Activated CD4-positive, alpha-beta T cell treated with anti-CD3 and anti-CD28 coated beads, Interleukin-2, amount 50 U/mL, for 48 hours (primary cell): ENCODE measurements at regions not wholly inside any gene's neighbourhood (a gene's known extent, or its start where the extent isn't known, plus 50 kb on each side); places are given as distances from the start of the nearest gene placed in this dataset.

Experiments
- DNase-seq, 2 experiments: peaks; one replicate each; pipeline ENCODE4 v3.0.0-alpha.2; 2020

GRCh38 chr1:105664495-105664894, 1392.0 kb upstream of the PRMT6 start:
- no peak for DNase-seq

GRCh38 chr1:105678334-105678733, 1378.1 kb upstream of the PRMT6 start:
- DNase-seq = no peak

- no peak for DNase-seq
Measured at GRCh38 chr1:105684714-105685113, 1371.8 kb upstream of the PRMT6 start.

- DNase-seq = no peak
Measured at GRCh38 chr1:105686026-105686425, 1370.4 kb upstream of the PRMT6 start.

- DNase-seq = no peak
Measured at GRCh38 chr1:105686874-105687690, 1369.4 kb upstream of the PRMT6 start.

GRCh38 chr1:105700723-105701122, 1355.8 kb upstream of the PRMT6 start:
- DNase-seq = no peak

GRCh38 chr1:105724286-105724685, 1332.2 kb upstream of the PRMT6 start:
- no peak for DNase-seq

- DNase-seq = no peak
Measured at GRCh38 chr1:105730701-105731100, 1325.8 kb upstream of the PRMT6 start.

GRCh38 chr1:105736349-105736748, 1320.1 kb upstream of the PRMT6 start:
- DNase-seq = no peak

GRCh38 chr1:105779727-105780126, 1276.7 kb upstream of the PRMT6 start:
- DNase-seq = no peak

- DNase-seq = no peak
Measured at GRCh38 chr1:105785021-105785420, 1271.5 kb upstream of the PRMT6 start.

GRCh38 chr1:105793536-105794146, 1262.8 kb upstream of the PRMT6 start:
- DNase-seq = peak; percentile 7 to 17

- DNase-seq = no peak
Measured at GRCh38 chr1:105795741-105796140, 1260.7 kb upstream of the PRMT6 start.

- DNase-seq = no peak
Measured at GRCh38 chr1:105830571-105831146, 1225.8 kb upstream of the PRMT6 start.

GRCh38 chr1:105838071-105838470, 1218.4 kb upstream of the PRMT6 start:
- no peak for DNase-seq

- DNase-seq = no peak
Measured at GRCh38 chr1:105865546-105865945, 1190.9 kb upstream of the PRMT6 start.

- DNase-seq = no peak
Measured at GRCh38 chr1:105872817-105873216, 1183.7 kb upstream of the PRMT6 start.

GRCh38 chr1:105874621-105875020, 1181.9 kb upstream of the PRMT6 start:
- DNase-seq = no peak

GRCh38 chr1:105886309-105886708, 1170.2 kb upstream of the PRMT6 start:
- DNase-seq = no peak

GRCh38 chr1:105891308-105891707, 1165.2 kb upstream of the PRMT6 start:
- no peak for DNase-seq

GRCh38 chr1:105894006-105894405, 1162.5 kb upstream of the PRMT6 start:
- no peak for DNase-seq

GRCh38 chr1:105909811-105910210, 1146.7 kb upstream of the PRMT6 start:
- no peak for DNase-seq

GRCh38 chr1:105914403-105914802, 1142.1 kb upstream of the PRMT6 start:
- no peak for DNase-seq

- DNase-seq = no peak
Measured at GRCh38 chr1:105934806-105935205, 1121.7 kb upstream of the PRMT6 start.
